LNCaP clone FGC (cell line): ENCODE measurements at regions not wholly inside any gene's neighbourhood (a gene's known extent, or its start where the extent isn't known, plus 50 kb on each side); places are given as distances from the start of the nearest gene placed in this dataset.

Experiments
- DNase-seq: peaks from one replicate; pipeline ENCODE4 v3.0.0-alpha.2; 2011; ENCODE audit warnings: low read depth
- H3K4me3 ChIP-seq: 2 replicates; pipeline ENCODE4 v1.5.1; 2011; ENCODE audit warnings: mild to moderate bottlenecking, low read depth, low read length, control low read depth
- CTCF ChIP-seq: IDR thresholded peaks from 2 replicates; pipeline ENCODE4 v1.5.1; 2012; ENCODE audit warnings: mild to moderate bottlenecking; ENCODE audit not compliant: control insufficient read depth, insufficient read depth; ENCODE audit errors: extremely low read depth

- H3K4me3 ChIP-seq = no peak overlapping the region
- no peak for TF ChIP-seq CTCF
- no peak for DNase-seq
Measured at GRCh38 chr2:166676716-166677115, 182.7 kb upstream of the SCN7A start.

GRCh38 chr2:166675553-166675952 is 181.5 kb upstream of the SCN7A start:
- H3K4me3 ChIP-seq = no peak overlapping the region
- no peak for TF ChIP-seq CTCF
- DNase-seq = no peak

DNA sequence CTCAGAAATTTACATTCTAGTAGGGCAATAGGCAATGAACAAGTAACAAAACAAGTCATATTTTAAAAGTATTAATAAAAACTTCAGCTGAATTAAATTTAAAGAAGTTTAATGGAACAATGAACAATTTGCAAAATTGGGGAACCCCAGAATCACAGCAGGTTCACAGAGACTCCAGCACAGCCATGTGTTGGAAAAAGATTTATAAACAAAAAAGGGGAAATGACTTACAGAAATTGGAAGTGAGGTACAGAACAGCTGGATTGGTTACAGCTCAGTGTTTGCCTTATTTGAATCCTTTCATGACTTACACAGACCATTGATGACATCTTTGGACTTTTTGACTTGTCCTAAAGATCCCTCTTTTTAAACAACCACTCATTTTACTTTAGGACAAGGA is 179.9 kb upstream of the SCN7A start:
- H3K4me3 ChIP-seq = no peak overlapping the region
- no peak for DNase-seq
- no peak for TF ChIP-seq CTCF

DNA sequence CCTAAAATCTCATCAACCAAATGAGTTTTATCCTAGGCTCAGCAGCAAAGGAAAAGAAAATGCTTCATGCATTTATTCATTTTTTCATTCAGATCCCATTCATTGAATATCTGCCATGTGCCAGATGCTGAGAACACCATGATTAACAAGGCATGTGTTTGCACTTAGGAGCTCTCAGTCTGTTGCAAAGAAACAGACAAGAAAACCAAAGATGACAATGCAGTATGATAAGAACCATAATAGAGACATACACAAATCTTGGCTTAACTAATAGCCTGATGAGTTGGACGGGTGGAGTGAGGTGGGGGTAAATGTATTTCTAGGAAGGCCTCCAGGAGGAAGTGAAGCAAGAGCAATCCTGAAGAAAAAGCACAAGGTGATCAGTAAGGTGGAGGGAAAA is 177.8 kb upstream of the SCN7A start:
- no peak for TF ChIP-seq CTCF
- DNase-seq = no peak
- H3K4me3 ChIP-seq = no peak overlapping the region

DNA sequence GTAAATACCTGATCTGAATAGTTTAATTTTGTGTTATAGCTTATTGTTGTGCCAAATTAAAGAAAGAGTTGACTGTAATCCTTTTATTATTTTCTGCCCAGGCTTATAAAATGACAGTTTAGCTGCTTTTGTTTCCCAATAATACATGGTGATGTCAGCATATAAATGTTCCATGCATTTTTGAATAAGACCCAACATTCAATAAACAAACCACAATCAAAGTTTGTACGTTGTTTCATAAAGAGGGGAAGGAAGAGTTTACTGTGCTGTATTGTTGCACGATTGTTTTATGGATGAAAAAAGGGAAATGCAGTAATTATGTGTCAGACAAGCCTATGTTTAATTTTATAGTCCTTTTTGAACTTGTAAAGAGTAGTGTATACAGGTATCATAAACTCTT is 177.2 kb upstream of the SCN7A start:
- no peak for TF ChIP-seq CTCF
- no peak overlapping the region for H3K4me3 ChIP-seq
- DNase-seq = no peak

GRCh38 chr2:166665991-166666940 is 172.2 kb upstream of the SCN7A start:
- no peak overlapping the region for H3K4me3 ChIP-seq
- no peak for DNase-seq
- TF ChIP-seq CTCF = no peak

DNA sequence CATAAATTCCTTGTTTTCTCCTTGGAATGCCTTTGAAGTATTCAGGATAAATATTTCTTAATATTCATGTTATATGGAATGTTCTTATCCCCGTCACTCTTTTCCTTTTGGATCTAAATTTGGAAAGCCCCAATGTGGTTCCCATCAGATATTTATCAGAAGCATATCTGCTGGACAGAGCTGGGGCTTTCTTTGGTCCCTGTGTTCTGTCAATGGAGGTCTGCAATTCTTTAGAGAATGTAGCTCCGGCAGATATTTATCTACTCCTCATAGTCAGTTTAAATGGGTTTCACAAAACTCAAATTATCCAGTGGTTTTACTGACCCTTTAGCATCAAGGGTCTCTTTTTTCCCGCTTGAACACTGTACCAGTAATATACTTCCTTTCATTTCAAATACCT is 167.8 kb upstream of the SCN7A start:
- H3K4me3 ChIP-seq = no peak overlapping the region
- TF ChIP-seq CTCF = no peak
- no peak for DNase-seq
